ENCODE measurements at regions not wholly inside any gene's neighbourhood (a gene's known extent, or its start where the extent isn't known, plus 50 kb on each side); places are given as distances from the start of the nearest gene placed in this dataset.

DNA sequence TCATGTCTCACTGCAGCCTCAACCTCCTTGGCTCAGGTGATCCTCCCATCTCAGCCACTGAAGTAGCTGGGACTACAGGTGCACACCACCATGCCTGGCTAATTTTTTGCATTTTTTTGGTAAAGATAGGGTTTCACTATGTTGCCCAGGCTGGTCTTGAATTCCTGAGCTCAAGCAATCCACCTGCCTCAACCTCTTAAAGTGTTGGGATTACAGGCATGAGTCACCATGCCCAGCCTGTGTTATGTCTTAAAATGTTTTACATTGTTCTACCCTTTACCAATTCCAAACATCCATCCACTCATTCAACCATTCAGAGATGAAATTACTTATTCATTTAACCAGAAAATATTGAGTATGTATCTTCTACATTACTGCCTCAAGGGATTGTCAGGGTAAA lies 111.6 kb upstream of the BTG1 start:
- Histone ChIP-seq H3K36me3 (ENCODE audit: control insufficient read depth, insufficient read depth, low read length) (no peaks in the 10 kb centered on the region), H3K27me3 (ENCODE audit: control insufficient read depth, insufficient read depth, low read length) (no peaks in the 10 kb centered on the region), H3K27ac (ENCODE audit: low read length) (no peak overlapping the region), H3K9me3 (ENCODE audit: control insufficient read depth, insufficient read depth, low read depth, low read length) (no peaks in the 10 kb centered on the region), H3K4me1 (ENCODE audit: control insufficient read depth, insufficient read depth, low read length) (no peaks in the 10 kb centered on the region), H3K4me3 (ENCODE audit: low read depth in 2 of 2, low read length in 2 of 2) (no peak overlapping the region)
- CTCF ChIA-PET, result no interaction called here
- POLR2A ChIA-PET, result no interaction called here
- no peak for DNase-seq (ENCODE audit: low read depth, low spot score)
- TF ChIP-seq REST (IDR thresholded peaks at IDR 0.05; ENCODE audit: insufficient read depth in 1 of 2, low read depth in 2 of 2, low read length in 1 of 2) (no peak), SIN3A (IDR thresholded peaks at IDR 0.05; ENCODE audit: borderline replicate concordance, insufficient read depth, low read depth, low read length) (no peak), TCF7L2 (IDR thresholded peaks at IDR 0.05; ENCODE audit: low read depth, low read length) (no peak), POLR2AphosphoS5 (IDR thresholded peaks at IDR 0.05; ENCODE audit: low read depth, low read length) (no peak), CTCF (IDR thresholded peaks at IDR 0.05) (no peak)
- BruUV-seq (replicated peaks), result no TSS peak
- no peak for ATAC-seq
- in situ Hi-C loops (cut with HindIII; ENCODE audit: low pct_unique_long_range_greater_than_20kb, low sequenced_read_pairs), result no loop called here
- intact Hi-C loops (cut with micrococcal nuclease; ENCODE audit: unreplicated experiment), result no loop called here

DNA sequence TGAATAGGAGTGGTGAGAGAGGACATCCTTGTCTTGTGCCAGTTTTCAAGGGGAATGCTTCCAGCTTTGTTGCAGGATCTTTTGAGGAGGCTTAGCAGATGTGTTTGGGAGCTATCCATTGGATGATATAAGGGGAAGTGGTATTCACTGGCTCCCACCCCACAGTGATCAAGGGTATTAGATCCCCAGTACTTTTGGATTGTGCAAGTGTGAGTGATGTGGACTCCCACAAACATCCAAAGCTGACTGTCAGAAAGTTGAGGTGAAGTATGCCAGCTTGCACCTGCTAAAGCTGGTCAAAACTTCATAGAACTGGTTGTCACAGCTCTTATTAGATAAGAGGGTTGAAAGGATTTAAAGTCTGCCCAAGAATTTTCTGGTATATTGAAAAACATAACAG lies 110.1 kb upstream of the BTG1 start:
- in situ Hi-C loops (cut with HindIII; ENCODE audit: low pct_unique_long_range_greater_than_20kb, low sequenced_read_pairs), result no loop called here
- POLR2A ChIA-PET, result no interaction called here

More for the DNA sequence above, 110.1 kb upstream of the BTG1 start:
- DNase-seq (ENCODE audit: low read depth, low spot score), result no peak
- H3K4me3 ChIP-seq (ENCODE audit: low read depth in 2 of 2, low read length in 2 of 2), result no peak overlapping the region
- no peak for TF ChIP-seq POLR2AphosphoS5 (IDR thresholded peaks at IDR 0.05; ENCODE audit: low read depth, low read length)
- TF ChIP-seq SIN3A (IDR thresholded peaks at IDR 0.05; ENCODE audit: borderline replicate concordance, insufficient read depth, low read depth, low read length), result no peak
- TF ChIP-seq REST (IDR thresholded peaks at IDR 0.05; ENCODE audit: insufficient read depth in 1 of 2, low read depth in 2 of 2, low read length in 1 of 2), result no peak
- no peak for TF ChIP-seq CTCF (IDR thresholded peaks at IDR 0.05)
- CTCF ChIA-PET, result interaction anchor here (0.6 kb wide), 1 partner anchor 21 kb away, joined by 3 read pairs; no protein-coding TSS in a partner anchor
- no peaks in the 10 kb centered on the region for H3K9me3 ChIP-seq (ENCODE audit: control insufficient read depth, insufficient read depth, low read depth, low read length)
- H3K36me3 ChIP-seq (ENCODE audit: control insufficient read depth, insufficient read depth, low read length), result no peaks in the 10 kb centered on the region
- no peak overlapping the region for H3K27ac ChIP-seq (ENCODE audit: low read length)
- intact Hi-C loops (cut with micrococcal nuclease; ENCODE audit: unreplicated experiment), result no loop called here
- H3K4me1 ChIP-seq (ENCODE audit: control insufficient read depth, insufficient read depth, low read length), result no peaks in the 10 kb centered on the region
- no peaks in the 10 kb centered on the region for H3K27me3 ChIP-seq (ENCODE audit: control insufficient read depth, insufficient read depth, low read length)
- no TSS peak for BruUV-seq (replicated peaks)
- no peak for ATAC-seq
